ENCODE measurements at regions not wholly inside any gene's neighbourhood (a gene's known extent, or its start where the extent isn't known, plus 50 kb on each side); places are given as distances from the start of the nearest gene placed in this dataset.

DNA sequence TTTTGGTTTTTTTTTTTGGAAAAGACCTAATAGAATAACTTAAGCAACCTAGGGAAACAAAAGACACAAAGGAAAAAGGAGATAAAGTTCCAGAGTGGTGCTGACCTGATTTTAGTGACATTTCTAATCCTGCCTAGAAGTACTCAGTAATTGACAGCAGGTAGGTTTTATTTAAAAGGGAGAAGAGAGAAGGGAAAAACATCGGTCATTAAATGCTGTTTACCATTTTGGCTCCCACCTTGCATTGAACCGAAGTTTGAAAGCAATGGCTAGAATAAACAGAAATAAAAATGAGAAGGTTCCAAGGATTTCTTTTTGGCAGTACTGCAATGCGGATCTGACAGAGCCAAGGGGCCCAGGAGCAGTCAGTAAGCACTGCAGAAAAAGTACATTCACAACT is 115.8 kb upstream of the MAOA start:
- Histone ChIP-seq H3K9me3 (ENCODE audit: insufficient read depth, low read length) (no peaks in the 10 kb centered on the region), H3K79me2 (ENCODE audit: low read length) (no peaks in the 10 kb centered on the region), H4K20me1 (ENCODE audit: insufficient read depth, low read length) (no peaks in the 10 kb centered on the region), H3K4me2 (ENCODE audit: low read length) (no peak overlapping the region), H3K27me3 (ENCODE audit: low read depth, low read length) (no peaks in the 10 kb centered on the region), H3K9ac (ENCODE audit: low read length) (no peak overlapping the region), H3K36me3 (replicated peaks; ENCODE audit: low read depth, low read length) (no peaks in the 10 kb centered on the region), H3K4me3 (ENCODE audit: low read length) (no peak overlapping the region), H3K27ac (ENCODE audit: low read length) (no peak overlapping the region), H2AFZ (ENCODE audit: low read depth, low read length) (no peak overlapping the region), H3K4me1 (ENCODE audit: low read length) (no peaks in the 10 kb centered on the region)
- TF ChIP-seq EZH2phosphoT487 (IDR thresholded peaks at IDR 0.05; ENCODE audit: low read depth) (no peak), CTCF (IDR thresholded peaks at IDR 0.05; ENCODE audit: low read depth, low read length) (no peak)

- no peak overlapping the region for H3K9ac ChIP-seq (ENCODE audit: low read length)
- no peaks in the 10 kb centered on the region for H3K36me3 ChIP-seq (replicated peaks; ENCODE audit: low read depth, low read length)
- H3K27me3 ChIP-seq (ENCODE audit: low read depth, low read length) = no peaks in the 10 kb centered on the region
- H2AFZ ChIP-seq (ENCODE audit: low read depth, low read length) = no peak overlapping the region
- H3K4me3 ChIP-seq (ENCODE audit: low read length) = no peak overlapping the region
- H3K9me3 ChIP-seq (ENCODE audit: insufficient read depth, low read length) = no peaks in the 10 kb centered on the region
- no peak overlapping the region for H3K4me2 ChIP-seq (ENCODE audit: low read length)
- H3K4me1 ChIP-seq (ENCODE audit: low read length) = no peaks in the 10 kb centered on the region
- H4K20me1 ChIP-seq (ENCODE audit: insufficient read depth, low read length) = no peaks in the 10 kb centered on the region
- TF ChIP-seq CTCF (IDR thresholded peaks at IDR 0.05; ENCODE audit: low read depth, low read length) (no peak), EZH2phosphoT487 (IDR thresholded peaks at IDR 0.05; ENCODE audit: low read depth) (no peak)
- H3K27ac ChIP-seq (ENCODE audit: low read length) = no peak overlapping the region
- H3K79me2 ChIP-seq (ENCODE audit: low read length) = no peaks in the 10 kb centered on the region
Measured at GRCh38 chrX:43551590-43551989, 104.5 kb upstream of the MAOA start.

DNA sequence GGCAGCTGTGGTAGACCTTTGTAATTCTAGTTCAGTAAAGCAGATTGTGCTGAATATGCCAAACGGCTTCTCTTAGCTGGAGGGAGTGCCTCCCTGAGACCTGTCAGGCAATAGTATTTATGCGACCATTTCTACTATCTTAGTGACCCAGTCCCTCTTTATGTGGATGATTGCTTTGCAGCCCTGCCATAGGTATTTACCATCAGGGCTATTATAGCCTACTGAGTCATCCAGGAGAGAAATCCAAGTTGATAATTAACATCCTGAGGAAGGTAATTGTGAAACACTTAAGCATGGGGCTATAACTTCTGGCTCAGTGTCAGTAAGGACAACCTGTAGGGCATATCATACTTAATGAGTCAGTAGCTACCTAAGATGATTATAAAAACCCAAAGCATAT is 103.9 kb upstream of the MAOA start:
- TF ChIP-seq EZH2phosphoT487 (IDR thresholded peaks at IDR 0.05; ENCODE audit: low read depth) (no peak), CTCF (IDR thresholded peaks at IDR 0.05; ENCODE audit: low read depth, low read length) (no peak)
- Histone ChIP-seq H4K20me1 (ENCODE audit: insufficient read depth, low read length) (no peaks in the 10 kb centered on the region), H3K4me2 (ENCODE audit: low read length) (no peak overlapping the region), H3K79me2 (ENCODE audit: low read length) (no peaks in the 10 kb centered on the region), H3K27me3 (ENCODE audit: low read depth, low read length) (no peaks in the 10 kb centered on the region), H3K36me3 (replicated peaks; ENCODE audit: low read depth, low read length) (no peaks in the 10 kb centered on the region), H3K4me1 (ENCODE audit: low read length) (no peaks in the 10 kb centered on the region), H3K9ac (ENCODE audit: low read length) (no peak overlapping the region), H3K27ac (ENCODE audit: low read length) (no peak overlapping the region), H3K4me3 (ENCODE audit: low read length) (no peak overlapping the region), H3K9me3 (ENCODE audit: insufficient read depth, low read length) (no peaks in the 10 kb centered on the region), H2AFZ (ENCODE audit: low read depth, low read length) (no peak overlapping the region)

GRCh38 chrX:43552703-43553102 is 103.4 kb upstream of the MAOA start:
- no peak for TF ChIP-seq EZH2phosphoT487 (IDR thresholded peaks at IDR 0.05; ENCODE audit: low read depth)
- no peak for TF ChIP-seq CTCF (IDR thresholded peaks at IDR 0.05; ENCODE audit: low read depth, low read length)
- Histone ChIP-seq H3K4me3 (ENCODE audit: low read length) (no peak overlapping the region), H3K9ac (ENCODE audit: low read length) (no peak overlapping the region), H3K27ac (ENCODE audit: low read length) (no peak overlapping the region), H3K4me1 (ENCODE audit: low read length) (no peaks in the 10 kb centered on the region), H3K4me2 (ENCODE audit: low read length) (no peak overlapping the region), H3K9me3 (ENCODE audit: insufficient read depth, low read length) (no peaks in the 10 kb centered on the region), H3K36me3 (replicated peaks; ENCODE audit: low read depth, low read length) (no peaks in the 10 kb centered on the region), H3K27me3 (ENCODE audit: low read depth, low read length) (no peaks in the 10 kb centered on the region), H4K20me1 (ENCODE audit: insufficient read depth, low read length) (no peaks in the 10 kb centered on the region), H3K79me2 (ENCODE audit: low read length) (no peaks in the 10 kb centered on the region), H2AFZ (ENCODE audit: low read depth, low read length) (no peak overlapping the region)
